ENCODE measurements at regions not wholly inside any gene's neighbourhood (a gene's known extent, or its start where the extent isn't known, plus 50 kb on each side); places are given as distances from the start of the nearest gene placed in this dataset.

DNA sequence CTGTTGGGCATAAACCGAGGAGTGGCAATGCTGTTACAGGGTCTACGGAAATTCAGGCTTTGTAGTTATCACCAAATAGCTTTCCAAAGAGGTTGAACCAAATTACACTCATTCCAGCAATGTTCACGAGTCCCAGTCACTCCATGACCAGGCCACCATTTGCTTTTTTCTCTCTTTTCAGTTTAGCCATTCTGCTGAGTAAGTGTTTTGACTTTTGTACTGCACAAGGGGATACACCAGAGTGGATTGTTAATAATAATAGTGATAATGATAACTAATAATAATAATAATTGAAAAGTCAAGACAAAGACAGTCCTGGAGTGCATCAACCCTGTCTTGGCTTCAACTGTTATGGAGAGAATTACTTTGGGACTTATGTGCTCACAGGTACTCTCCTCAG, 343.5 kb downstream of the AACS start:
- TF ChIP-seq, protein P1, sequence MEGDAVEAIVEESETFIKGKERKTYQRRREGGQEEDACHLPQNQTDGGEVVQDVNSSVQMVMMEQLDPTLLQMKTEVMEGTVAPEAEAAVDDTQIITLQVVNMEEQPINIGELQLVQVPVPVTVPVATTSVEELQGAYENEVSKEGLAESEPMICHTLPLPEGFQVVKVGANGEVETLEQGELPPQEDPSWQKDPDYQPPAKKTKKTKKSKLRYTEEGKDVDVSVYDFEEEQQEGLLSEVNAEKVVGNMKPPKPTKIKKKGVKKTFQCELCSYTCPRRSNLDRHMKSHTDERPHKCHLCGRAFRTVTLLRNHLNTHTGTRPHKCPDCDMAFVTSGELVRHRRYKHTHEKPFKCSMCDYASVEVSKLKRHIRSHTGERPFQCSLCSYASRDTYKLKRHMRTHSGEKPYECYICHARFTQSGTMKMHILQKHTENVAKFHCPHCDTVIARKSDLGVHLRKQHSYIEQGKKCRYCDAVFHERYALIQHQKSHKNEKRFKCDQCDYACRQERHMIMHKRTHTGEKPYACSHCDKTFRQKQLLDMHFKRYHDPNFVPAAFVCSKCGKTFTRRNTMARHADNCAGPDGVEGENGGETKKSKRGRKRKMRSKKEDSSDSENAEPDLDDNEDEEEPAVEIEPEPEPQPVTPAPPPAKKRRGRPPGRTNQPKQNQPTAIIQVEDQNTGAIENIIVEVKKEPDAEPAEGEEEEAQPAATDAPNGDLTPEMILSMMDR (IDR thresholded peaks at IDR 0.05; ENCODE audit: low read depth, low read length), result no peak
- TF ChIP-seq POLR2A (IDR thresholded peaks at IDR 0.05; ENCODE audit: extremely low read depth, insufficient read length) (no peak), MYC (IDR thresholded peaks at IDR 0.05; ENCODE audit: low read depth, low read length) (no peak)
- TF ChIP-seq, protein P2, sequence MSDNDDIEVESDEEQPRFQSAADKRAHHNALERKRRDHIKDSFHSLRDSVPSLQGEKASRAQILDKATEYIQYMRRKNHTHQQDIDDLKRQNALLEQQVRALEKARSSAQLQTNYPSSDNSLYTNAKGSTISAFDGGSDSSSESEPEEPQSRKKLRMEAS (IDR thresholded peaks at IDR 0.05; ENCODE audit: low read depth, low read length), result no peak
